ENCODE measurements at regions not wholly inside any gene's neighbourhood (a gene's known extent, or its start where the extent isn't known, plus 50 kb on each side); places are given as distances from the start of the nearest gene placed in this dataset.

DNA sequence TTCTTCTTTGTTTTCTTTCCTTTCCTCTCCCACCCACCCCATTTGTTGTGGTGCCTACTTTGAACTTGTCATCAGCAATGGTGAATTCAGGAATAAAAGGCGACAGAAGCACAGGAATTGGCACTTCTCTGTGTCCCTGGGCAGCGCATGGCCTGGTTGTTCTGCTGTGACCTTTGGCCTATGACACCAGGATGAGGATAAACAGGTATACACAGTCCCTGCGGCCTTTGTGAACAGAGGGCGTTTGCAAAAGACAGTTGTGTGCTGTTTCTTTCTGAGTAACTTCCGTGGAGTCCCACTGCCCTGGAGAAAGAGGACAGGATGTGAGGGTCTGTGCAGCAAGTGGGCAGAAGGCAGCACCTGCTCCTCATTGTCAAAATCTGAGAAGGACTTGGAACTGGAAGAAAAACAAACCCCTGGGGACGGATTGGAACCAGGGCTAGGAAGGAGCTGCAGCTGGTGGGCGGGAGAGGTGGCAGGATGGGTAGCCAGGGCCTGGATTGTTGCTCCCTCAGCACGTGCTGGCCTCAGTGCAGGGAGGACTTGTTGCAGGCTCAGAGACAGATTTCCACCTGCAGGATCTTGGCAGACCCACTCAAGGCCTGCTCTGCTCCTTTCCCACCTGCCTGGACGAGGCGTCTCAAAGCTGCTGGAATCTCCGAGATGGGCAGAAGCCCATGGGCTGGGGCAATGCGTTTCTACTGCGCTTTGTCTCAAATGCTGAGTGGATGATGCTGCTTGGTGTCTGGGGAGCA, 159.5 kb downstream of the ACKR3 start (continued):
- TF ChIP-seq RARA (CRISPR knock-in tag; IDR thresholded peaks at IDR 0.05) (peak; percentile 32; the same call in 1 of the 2 replicates), ETV5 (CRISPR knock-in tag; IDR thresholded peaks at IDR 0.05; ENCODE audit: borderline replicate concordance) (peak; percentile 39; the same call in 1 of the 2 replicates), MTA3 (CRISPR knock-in tag; IDR thresholded peaks at IDR 0.05) (no peak), RAD51 (IDR thresholded peaks at IDR 0.05; ENCODE audit: borderline replicate concordance) (no peak), FOXA3 (CRISPR knock-in tag; IDR thresholded peaks at IDR 0.05) (0 out of 2 replicates have a peak, but pooled peaks have one; percentile 20), NR2F1 (CRISPR knock-in tag; IDR thresholded peaks at IDR 0.05) (peak; percentile 78 to 86), MBNL3 (CRISPR knock-in tag; conservative IDR thresholded peaks at IDR 0.05) (no peak), IRF2 (CRISPR knock-in tag; IDR thresholded peaks at IDR 0.05) (no peak), KLF9 (CRISPR knock-in tag; IDR thresholded peaks at IDR 0.05; ENCODE audit: low read depth) (no peak), NR2F2 (IDR thresholded peaks at IDR 0.05; ENCODE audit: borderline replicate concordance, low read depth) (peak; percentile 33; the same call in 1 of the 2 replicates), SAP130 (CRISPR knock-in tag; IDR thresholded peaks at IDR 0.05; ENCODE audit: low read depth) (0 out of 2 replicates have a peak, but pooled peaks have one; percentile 12), TOE1 (CRISPR knock-in tag; IDR thresholded peaks at IDR 0.05) (no peak), FOXP1 (IDR thresholded peaks at IDR 0.05) (no peak), FOXP1 (CRISPR knock-in tag; IDR thresholded peaks at IDR 0.05) (peak; percentile 85), HNF4A (CRISPR knock-in tag; IDR thresholded peaks at IDR 0.05) (peak; percentile 65), HHEX (CRISPR knock-in tag; IDR thresholded peaks at IDR 0.05) (0 out of 2 replicates have a peak, but pooled peaks have one; percentile 34), SKI (IDR thresholded peaks at IDR 0.05; ENCODE audit: partially characterized antibody) (no peak), ZNF292 (CRISPR knock-in tag; IDR thresholded peaks at IDR 0.05; ENCODE audit: borderline replicate concordance, low read depth) (peak; percentile 44; the same call in 1 of the 2 replicates), SALL1 (CRISPR knock-in tag; IDR thresholded peaks at IDR 0.05) (peak; percentile 43; the same call in 1 of the 2 replicates), PITX1 (CRISPR knock-in tag; IDR thresholded peaks at IDR 0.05) (no peak), HNF4G (IDR thresholded peaks at IDR 0.05; ENCODE audit: borderline replicate concordance, low read depth, low read length) (peak; percentile 38; the same call in 1 of the 2 replicates), HNF4G (CRISPR knock-in tag; IDR thresholded peaks at IDR 0.05; ENCODE audit: borderline replicate concordance, low read depth) (no peak), NR2C2 (CRISPR knock-in tag; IDR thresholded peaks at IDR 0.05; ENCODE audit: borderline replicate concordance) (peak; percentile 94)
- TF ChIP-seq, protein P1, sequence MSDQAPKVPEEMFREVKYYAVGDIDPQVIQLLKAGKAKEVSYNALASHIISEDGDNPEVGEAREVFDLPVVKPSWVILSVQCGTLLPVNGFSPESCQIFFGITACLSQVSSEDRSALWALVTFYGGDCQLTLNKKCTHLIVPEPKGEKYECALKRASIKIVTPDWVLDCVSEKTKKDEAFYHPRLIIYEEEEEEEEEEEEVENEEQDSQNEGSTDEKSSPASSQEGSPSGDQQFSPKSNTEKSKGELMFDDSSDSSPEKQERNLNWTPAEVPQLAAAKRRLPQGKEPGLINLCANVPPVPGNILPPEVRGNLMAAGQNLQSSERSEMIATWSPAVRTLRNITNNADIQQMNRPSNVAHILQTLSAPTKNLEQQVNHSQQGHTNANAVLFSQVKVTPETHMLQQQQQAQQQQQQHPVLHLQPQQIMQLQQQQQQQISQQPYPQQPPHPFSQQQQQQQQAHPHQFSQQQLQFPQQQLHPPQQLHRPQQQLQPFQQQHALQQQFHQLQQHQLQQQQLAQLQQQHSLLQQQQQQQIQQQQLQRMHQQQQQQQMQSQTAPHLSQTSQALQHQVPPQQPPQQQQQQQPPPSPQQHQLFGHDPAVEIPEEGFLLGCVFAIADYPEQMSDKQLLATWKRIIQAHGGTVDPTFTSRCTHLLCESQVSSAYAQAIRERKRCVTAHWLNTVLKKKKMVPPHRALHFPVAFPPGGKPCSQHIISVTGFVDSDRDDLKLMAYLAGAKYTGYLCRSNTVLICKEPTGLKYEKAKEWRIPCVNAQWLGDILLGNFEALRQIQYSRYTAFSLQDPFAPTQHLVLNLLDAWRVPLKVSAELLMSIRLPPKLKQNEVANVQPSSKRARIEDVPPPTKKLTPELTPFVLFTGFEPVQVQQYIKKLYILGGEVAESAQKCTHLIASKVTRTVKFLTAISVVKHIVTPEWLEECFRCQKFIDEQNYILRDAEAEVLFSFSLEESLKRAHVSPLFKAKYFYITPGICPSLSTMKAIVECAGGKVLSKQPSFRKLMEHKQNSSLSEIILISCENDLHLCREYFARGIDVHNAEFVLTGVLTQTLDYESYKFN (CRISPR knock-in tag; conservative IDR thresholded peaks at IDR 0.05), result 0 out of 2 replicates have a peak, but pooled peaks have one; percentile 21
- TF ChIP-seq, protein P2, sequence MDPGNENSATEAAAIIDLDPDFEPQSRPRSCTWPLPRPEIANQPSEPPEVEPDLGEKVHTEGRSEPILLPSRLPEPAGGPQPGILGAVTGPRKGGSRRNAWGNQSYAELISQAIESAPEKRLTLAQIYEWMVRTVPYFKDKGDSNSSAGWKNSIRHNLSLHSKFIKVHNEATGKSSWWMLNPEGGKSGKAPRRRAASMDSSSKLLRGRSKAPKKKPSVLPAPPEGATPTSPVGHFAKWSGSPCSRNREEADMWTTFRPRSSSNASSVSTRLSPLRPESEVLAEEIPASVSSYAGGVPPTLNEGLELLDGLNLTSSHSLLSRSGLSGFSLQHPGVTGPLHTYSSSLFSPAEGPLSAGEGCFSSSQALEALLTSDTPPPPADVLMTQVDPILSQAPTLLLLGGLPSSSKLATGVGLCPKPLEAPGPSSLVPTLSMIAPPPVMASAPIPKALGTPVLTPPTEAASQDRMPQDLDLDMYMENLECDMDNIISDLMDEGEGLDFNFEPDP (CRISPR knock-in tag; conservative IDR thresholded peaks at IDR 0.05), result no peak
- TF ChIP-seq, protein P3, sequence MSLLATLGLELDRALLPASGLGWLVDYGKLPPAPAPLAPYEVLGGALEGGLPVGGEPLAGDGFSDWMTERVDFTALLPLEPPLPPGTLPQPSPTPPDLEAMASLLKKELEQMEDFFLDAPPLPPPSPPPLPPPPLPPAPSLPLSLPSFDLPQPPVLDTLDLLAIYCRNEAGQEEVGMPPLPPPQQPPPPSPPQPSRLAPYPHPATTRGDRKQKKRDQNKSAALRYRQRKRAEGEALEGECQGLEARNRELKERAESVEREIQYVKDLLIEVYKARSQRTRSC (CRISPR knock-in tag; IDR thresholded peaks at IDR 0.05; ENCODE audit: low read depth), result no peak
- TF ChIP-seq, protein P4, sequence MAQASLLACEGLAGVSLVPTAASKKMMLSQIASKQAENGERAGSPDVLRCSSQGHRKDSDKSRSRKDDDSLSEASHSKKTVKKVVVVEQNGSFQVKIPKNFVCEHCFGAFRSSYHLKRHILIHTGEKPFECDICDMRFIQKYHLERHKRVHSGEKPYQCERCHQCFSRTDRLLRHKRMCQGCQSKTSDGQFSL (CRISPR knock-in tag; IDR thresholded peaks at IDR 0.05), result no peak

All from HepG2 (cell line).